Stimulated activated CD4-positive, alpha-beta T cell treated with anti-CD3 and anti-CD28 coated beads, Interleukin-4, amount 100 ng/mL, for 1 hour (primary cell): ENCODE measurements at regions not wholly inside any gene's neighbourhood (a gene's known extent, or its start where the extent isn't known, plus 50 kb on each side); places are given as distances from the start of the nearest gene placed in this dataset.
"Not testable (repeated sequence)": the region's sequence is repeated elsewhere in the genome, so short reads cannot be mapped to it uniquely, and the experiment has no call there.

Source experiments
- DNase-seq: peaks from one replicate; pipeline ENCODE4 v3.0.0-alpha.2; 2020

DNA sequence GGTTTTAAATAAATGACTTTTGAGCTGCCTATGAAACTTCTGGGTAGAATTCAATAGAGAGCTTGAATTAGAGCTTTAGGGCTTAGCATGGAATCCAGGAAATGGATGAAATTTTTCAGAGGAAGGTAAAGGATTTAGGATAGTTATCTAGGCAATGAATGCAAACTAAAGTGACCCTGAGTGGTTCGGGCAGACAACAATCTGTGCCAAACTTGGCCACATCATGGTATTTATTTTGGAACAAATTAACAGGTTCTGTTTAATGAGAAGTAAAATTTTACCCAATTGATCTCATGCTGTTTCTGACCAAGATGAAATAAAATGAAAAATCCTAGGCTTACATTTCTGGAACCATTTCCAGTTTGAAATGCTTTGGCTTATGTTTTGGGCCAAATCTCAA, 934.4 kb downstream of the MAT2B start:
- DNase-seq, result no peak

- DNase-seq, result no peak
Measured at GRCh38 chr5:164449460-164449859, 944.0 kb downstream of the MAT2B start.

DNA sequence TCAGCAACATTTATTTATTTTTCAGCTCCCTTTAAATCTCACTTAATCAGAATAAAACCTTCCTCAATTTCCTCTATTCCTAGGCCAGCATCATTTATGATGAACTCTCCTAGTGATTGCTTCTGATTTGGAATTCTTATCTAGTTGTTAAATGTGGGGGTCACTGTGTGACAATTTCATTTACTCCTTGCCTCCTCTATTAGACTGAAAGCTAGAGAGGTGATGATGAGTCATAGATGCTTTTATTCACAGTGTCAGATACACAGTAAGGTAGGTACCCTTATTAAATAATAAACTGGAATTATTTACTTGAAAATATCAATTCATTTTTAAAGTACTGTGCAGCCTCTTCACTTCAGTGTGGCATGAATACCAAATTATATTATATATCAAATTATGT, 960.6 kb downstream of the MAT2B start:
- no peak for DNase-seq

DNA sequence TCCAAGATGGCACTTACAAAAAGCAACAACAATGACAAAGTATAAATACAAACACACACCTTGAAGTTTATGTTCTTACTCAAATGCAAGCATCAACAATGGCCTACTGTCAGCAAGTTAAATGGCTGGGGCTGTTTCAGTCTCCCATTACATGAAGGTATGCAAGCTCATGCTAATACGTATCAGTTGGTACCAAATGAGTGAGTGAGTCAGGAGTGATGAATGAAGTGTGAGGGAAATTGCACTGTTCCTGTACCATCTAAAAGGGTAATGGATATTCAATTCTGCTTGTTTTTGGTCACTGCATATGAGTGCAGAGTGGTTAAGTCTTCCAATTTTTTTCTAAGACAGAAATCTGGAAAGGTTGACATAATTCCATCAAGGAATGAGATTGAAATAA, 964.9 kb downstream of the MAT2B start:
- no peak for DNase-seq

DNA sequence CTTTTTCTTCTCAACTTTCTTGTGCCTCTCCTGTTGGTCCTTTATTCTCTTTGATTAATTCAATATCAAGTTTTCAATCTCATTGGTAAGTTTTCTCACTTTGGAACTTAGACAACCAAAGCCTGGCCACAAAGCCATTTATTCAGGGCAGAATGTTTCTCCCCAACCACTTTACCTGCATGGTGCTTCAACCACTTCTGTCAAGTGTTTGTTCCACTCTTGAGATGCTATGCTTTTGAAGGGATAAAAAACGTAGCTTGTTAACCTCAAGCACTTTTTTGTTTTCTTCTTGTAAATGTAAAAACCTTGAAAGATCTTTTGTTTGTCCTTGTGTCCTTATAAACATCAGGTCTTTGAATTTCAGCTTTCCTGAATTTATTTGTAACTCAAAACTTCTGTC, 966.7 kb downstream of the MAT2B start:
- DNase-seq, result no peak

- DNase-seq, result no peak
Measured at GRCh38 chr5:164475339-164475977, 970.0 kb downstream of the MAT2B start.

DNA sequence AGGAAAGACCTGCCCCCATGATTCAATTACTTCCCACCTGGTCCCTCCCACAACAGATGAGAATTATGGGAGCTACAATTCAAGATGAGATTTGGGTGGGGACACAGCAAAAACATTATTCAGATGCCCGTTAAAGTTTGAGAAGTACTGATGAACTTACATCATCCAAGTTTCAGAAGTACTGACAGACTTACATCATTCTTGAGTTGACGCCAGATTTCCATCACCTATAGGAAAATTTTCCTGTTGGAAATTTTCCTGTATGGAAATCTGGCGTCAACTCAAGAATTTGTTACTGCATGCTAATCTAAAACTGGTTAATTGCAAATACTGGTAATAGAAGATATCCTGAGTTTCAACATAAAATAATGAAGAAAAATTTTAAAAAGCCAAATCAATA, 975.9 kb downstream of the MAT2B start:
- no peak for DNase-seq

GRCh38 chr5:164482351-164482750, 976.9 kb downstream of the MAT2B start:
- no peak for DNase-seq

DNA sequence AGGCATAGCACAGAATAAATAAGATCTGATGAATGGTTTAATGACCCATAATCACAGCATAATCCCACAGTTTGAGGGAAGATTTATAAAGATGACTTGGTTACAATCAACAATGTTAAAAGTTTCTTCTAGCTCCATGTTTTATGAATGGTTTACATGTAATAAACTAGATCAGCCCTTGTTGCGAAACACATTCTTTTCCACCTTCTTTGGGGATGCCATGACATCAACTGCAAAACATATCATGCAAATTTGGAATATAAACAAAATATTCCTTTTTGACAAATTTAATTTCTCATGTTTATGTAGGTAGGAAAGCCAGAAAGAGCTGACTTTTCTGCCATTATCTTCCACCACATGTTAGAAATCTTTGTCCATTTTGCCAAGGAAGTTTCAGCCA, 979.5 kb downstream of the MAT2B start:
- no peak for DNase-seq

DNA sequence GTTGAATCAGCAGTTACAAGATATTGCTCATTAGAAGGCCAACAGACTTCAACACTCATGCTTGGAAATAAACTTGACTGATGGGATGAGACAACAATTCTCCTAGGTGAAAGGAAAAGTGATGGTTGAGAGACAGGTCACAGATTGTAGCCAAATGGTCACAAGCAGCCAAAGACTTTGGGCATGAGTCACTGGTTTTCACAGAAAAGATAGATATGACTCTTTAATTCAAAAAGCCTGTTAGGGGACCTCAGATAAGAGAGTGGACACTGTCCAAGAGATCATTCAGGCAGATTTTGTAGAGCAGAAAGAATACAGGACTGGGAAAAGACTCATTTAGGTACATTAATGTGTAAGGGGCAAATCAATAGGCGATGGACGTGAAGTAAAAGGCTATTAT, 982.5 kb downstream of the MAT2B start:
- no peak for DNase-seq

DNA sequence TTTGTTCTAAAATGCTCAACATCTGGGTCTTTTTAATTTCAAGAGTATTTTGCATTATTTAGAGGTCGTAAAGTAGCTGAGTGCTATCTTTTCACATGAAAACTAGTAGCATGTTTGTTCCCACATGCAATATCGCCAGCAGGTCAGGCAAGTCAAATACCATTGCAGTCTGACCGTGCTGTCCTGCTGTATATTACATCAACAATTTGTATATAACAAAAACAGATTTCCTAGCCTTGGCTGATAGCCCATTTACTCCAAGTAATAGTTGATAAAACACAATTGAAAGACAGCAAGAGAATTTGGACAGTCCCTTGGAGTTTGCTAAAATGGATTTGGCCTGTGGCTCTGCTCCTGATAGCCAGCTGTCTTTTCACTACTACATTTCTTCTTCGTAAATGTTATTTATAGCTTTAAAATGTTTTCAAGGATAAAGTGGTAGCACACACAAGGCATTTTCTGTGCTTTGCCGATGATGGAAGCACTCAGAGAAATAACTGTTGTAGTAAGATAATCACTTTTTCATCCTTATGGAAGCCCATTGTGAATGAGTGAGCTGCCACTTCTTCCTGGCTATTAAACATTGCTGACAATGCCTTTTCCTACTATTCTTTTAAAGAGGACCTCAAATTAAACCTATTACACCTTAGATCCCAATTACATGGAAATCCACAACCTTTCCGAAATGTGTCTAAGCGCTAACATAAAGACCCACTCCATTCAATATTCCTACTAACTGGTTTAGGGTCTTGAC, 992.1 kb downstream of the MAT2B start:
- DNase-seq, result no peak

GRCh38 chr5:164498438-164498837, 993.0 kb downstream of the MAT2B start:
- DNase-seq, result no peak

GRCh38 chr5:164500856-164501255, 995.4 kb downstream of the MAT2B start:
- DNase-seq, result no peak

GRCh38 chr5:164501344-164501743, 995.9 kb downstream of the MAT2B start:
- DNase-seq, result no peak

- DNase-seq, result no peak
Measured at GRCh38 chr5:164504141-164504772, 998.8 kb downstream of the MAT2B start.

DNA sequence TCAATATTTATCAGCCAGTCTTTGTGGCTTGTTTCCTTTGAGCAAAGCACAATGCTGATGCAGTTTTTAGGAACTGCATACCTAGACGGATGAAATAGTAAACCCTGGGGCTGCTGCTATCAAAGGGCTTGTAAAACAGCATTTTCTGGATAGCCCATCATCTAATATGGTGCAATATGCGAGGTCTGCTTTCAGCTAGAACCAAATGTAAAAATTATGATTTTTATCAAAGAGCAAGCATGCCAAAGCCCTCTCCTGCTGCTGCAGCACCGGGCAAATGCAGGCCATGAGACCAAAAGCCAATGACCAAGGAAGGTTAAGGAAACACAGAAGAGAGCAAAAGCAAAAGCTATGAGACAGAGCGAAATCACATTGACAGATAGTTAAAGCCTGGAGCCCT, 1000.4 kb downstream of the MAT2B start:
- no peak for DNase-seq

DNA sequence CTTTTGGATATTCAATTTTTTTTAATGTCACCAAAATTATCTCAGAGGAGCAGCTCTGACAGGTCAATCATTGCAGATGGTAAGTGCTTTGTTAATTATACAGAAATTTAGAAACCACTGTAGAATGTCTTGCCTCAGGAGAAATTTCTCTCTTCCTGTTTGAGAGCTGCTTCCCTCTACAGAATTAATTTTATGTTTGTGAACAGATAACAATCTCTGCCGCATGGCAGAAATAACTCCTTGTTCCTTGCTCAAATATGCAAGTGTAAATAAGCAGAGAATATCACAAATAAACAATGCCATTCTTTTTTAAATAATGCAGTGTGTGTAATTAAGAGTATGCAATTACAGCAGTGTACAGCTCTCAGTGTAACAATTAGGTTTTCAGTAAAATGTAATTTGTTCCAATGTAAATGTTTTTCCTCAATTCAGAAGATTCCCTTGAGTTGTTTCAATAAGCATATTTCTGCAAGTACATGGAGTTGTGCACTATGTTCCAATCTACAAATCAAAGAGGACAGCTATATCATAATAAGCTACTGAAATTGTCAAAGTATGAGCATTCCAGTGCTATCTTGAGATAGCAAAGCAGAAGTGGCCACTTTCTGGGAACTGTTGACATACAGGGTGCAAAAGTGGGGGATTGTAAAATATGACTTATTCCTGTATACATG, 1012.8 kb downstream of the MAT2B start:
- no peak for DNase-seq

GRCh38 chr5:164518741-164519080, 1013.3 kb downstream of the MAT2B start:
- DNase-seq, result no peak

GRCh38 chr5:164532235-164532900, 1026.9 kb downstream of the MAT2B start:
- DNase-seq, result no peak

GRCh38 chr5:164533426-164533825, 1028.0 kb downstream of the MAT2B start:
- DNase-seq, result not testable (repeated sequence)

GRCh38 chr5:164540174-164540573, 1034.8 kb downstream of the MAT2B start:
- DNase-seq, result no peak

DNA sequence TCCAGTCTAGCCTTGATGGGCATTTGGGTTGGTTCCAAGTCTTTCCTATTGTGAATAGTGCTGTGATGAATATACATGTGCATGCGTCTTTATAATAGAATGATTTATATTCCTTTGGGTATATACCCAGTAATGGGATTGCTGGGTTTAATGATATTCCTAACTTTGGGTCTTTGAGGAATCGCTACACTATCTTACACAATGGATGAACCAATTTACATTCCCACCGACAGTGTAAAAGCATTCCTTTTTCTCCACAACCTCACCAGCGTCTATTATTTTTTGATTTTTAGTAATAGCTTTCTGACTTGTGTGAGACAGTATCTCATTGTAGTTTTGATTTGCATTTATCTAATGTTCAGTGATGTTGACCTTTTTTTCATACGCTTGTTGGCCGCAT, 1040.1 kb downstream of the MAT2B start:
- DNase-seq, result no peak

DNA sequence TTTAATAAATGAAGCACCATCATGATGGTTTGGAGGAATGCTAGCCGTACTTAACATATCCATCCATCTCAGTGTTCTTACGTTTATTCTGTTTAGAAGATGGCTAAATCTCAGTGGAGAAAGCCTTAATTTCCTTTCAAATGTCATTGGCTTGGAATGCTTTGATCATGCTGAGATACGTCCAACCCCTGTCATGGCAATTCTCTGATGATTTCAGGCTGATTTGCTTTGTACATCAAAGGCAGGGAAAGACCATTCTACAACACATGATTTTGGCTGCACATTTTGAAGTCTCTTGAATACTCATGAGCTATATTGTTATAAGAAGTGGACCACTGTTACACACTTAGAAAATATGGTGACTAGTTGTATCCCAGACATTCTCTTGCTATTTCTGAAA, 1048.4 kb downstream of the MAT2B start:
- no peak for DNase-seq
